CD14-positive monocyte (primary cell): ENCODE measurements at regions not wholly inside any gene's neighbourhood (a gene's known extent, or its start where the extent isn't known, plus 50 kb on each side); places are given as distances from the start of the nearest gene placed in this dataset.

Experiments used
- DNase-seq, 3 donors: peaks; one replicate each; pipeline ENCODE4 v3.0.0-alpha.2; 2011 to 2022
- H2AFZ ChIP-seq: 2 replicates; pipeline ENCODE4 v1.6.0; 2012; ENCODE audit warnings: mild to moderate bottlenecking, low read depth, low read length, inconsistent platforms; ENCODE audit not compliant: insufficient read depth, poor library complexity, severe bottlenecking
- H3K27ac ChIP-seq, 2 donors: 1 replicate in 1 of 2; 2 replicates in 1 of 2; pipeline ENCODE4 v1.5.1; 2012 to 2013; ENCODE audit warnings: low read length in 2 of 2, control low read depth in 1 of 2, inconsistent platforms in 1 of 2, low read depth in 1 of 2, mild to moderate bottlenecking in 1 of 2
- H3K27me3 ChIP-seq, 2 donors: one replicate each; pipeline versions ENCODE4 v1.6.0 to v1.6.1; 2011 to 2013; ENCODE audit warnings: low read length in 2 of 2; ENCODE audit not compliant: control insufficient read depth in 2 of 2, insufficient read depth in 2 of 2
- H3K36me3 ChIP-seq, 2 donors: replicated peaks in 1 of 2; 1 replicate in 1 of 2; 2 replicates in 1 of 2; pipeline versions ENCODE4 v1.5.1 to v1.6.1; 2012 to 2013; ENCODE audit warnings: low read length in 2 of 2, control low read depth in 1 of 2, inconsistent platforms in 1 of 2, mild to moderate bottlenecking in 1 of 2; ENCODE audit not compliant: insufficient read depth in 2 of 2, control insufficient read depth in 1 of 2
- H3K4me1 ChIP-seq, 2 donors: 1 replicate in 1 of 2; 2 replicates in 1 of 2; pipeline versions ENCODE4 v1.5.1 to v1.6.1; 2012 to 2013; ENCODE audit warnings: low read length in 2 of 2, control low read depth in 1 of 2, inconsistent platforms in 1 of 2, mild to moderate bottlenecking in 1 of 2, moderate library complexity in 1 of 2; ENCODE audit not compliant: insufficient read depth in 2 of 2, control insufficient read depth in 1 of 2
- H3K4me2 ChIP-seq: replicated peaks from 2 replicates; pipeline ENCODE3; 2012; ENCODE audit warnings: low read length, moderate library complexity, mild to moderate bottlenecking; ENCODE audit not compliant: poor library complexity, severe bottlenecking; ENCODE audit errors: extremely low read depth
- H3K4me3 ChIP-seq, 3 experiments: fragments of 200-600 bp in 1 of 3; sonication (generic) in 1 of 3; replicated peaks in 1 of 3; 1 replicate in 2 of 3; 2 replicates in 1 of 3; pipeline ENCODE4 v1.5.1; 2011 to 2013; ENCODE audit warnings: low read length in 3 of 3, mild to moderate bottlenecking in 3 of 3, control low read depth in 2 of 3, low read depth in 2 of 3, inconsistent platforms in 1 of 3, moderate library complexity in 1 of 3
- H3K79me2 ChIP-seq: 2 replicates; pipeline ENCODE4 v1.6.0; 2012; ENCODE audit warnings: mild to moderate bottlenecking, control low read depth, inconsistent platforms, low read length, moderate library complexity; ENCODE audit not compliant: insufficient read depth
- H3K9ac ChIP-seq: 2 replicates; pipeline ENCODE4 v1.6.0; 2017; ENCODE audit warnings: low read length, mild to moderate bottlenecking; ENCODE audit not compliant: insufficient read depth, poor library complexity, severe bottlenecking
- H3K9me3 ChIP-seq, 2 donors: replicated peaks in 1 of 2; 1 replicate in 1 of 2; 2 replicates in 1 of 2; pipeline versions ENCODE4 v1.5.1 to v1.6.1; 2012 to 2013; ENCODE audit warnings: low read length in 2 of 2, control low read depth in 1 of 2; ENCODE audit not compliant: control insufficient read depth in 1 of 2, insufficient read depth in 1 of 2
- H4K20me1 ChIP-seq: 2 replicates; pipeline ENCODE4 v1.6.0; 2012; ENCODE audit warnings: mild to moderate bottlenecking, low read length, control low read depth, moderate library complexity; ENCODE audit not compliant: insufficient read depth
- H3K27ac Mint-ChIP-seq, 7 donors: one replicate each; pipeline ENCODE4 v1.8.0; 2020; ENCODE audit warnings: mild to moderate bottlenecking in 7 of 7, mixed read lengths in 7 of 7, moderate library complexity in 6 of 7, inconsistent platforms in 2 of 7
- H3K27me3 Mint-ChIP-seq, 3 donors: one replicate each; pipeline ENCODE4 v1.8.0; 2021 to 2022; ENCODE audit warnings: low read depth in 3 of 3, mild to moderate bottlenecking in 3 of 3, mixed read lengths in 3 of 3, moderate library complexity in 3 of 3, inconsistent platforms in 1 of 3
- H3K36me3 Mint-ChIP-seq, 2 donors: one replicate each; pipeline ENCODE4 v1.8.0; 2020; ENCODE audit warnings: mixed read lengths in 2 of 2, inconsistent platforms in 1 of 2, mild to moderate bottlenecking in 1 of 2
- H3K4me1 Mint-ChIP-seq: one replicate; pipeline ENCODE4 v1.8.0; 2020; ENCODE audit warnings: mild to moderate bottlenecking, mixed read lengths
- H3K4me3 Mint-ChIP-seq, 2 donors: one replicate each; pipeline ENCODE4 v1.8.0; 2020; ENCODE audit warnings: mild to moderate bottlenecking in 2 of 2, mixed read lengths in 2 of 2, moderate library complexity in 1 of 2
- H3K9me3 Mint-ChIP-seq, 7 donors: one replicate each; pipeline ENCODE4 v1.8.0; 2020 to 2022; ENCODE audit warnings: mixed read lengths in 7 of 7, mild to moderate bottlenecking in 6 of 7, moderate library complexity in 6 of 7, inconsistent platforms in 2 of 7
- WGBS: methylation state at CpG from one replicate; pipeline ENCODE4 v1.1.5; 2013; ENCODE audit warnings: missing lambda C conversion rate; ENCODE audit not compliant: insufficient coverage; 5-methylcytosine and 5-hydroxymethylcytosine counted together
- intact Hi-C, 2 donors: fragments of 100-400 bp; cut with micrococcal nuclease; formaldehyde crosslinking; loops; one replicate each; pipeline versions ENCODE4 v1.15.0 to v1.15.1; 2023
- TF ChIP-seq, protein P1 (sequence below): fragments of 200-600 bp; IDR thresholded peaks from one replicate; pipeline ENCODE4 v1.8.0; 2022; ENCODE audit warnings: antibody characterized with exemption, mild to moderate bottlenecking

- H3K4me1 Mint-ChIP-seq: no peaks in the 10 kb centered on the region
- H3K9ac ChIP-seq: no peak overlapping the region
- H3K36me3 Mint-ChIP-seq: no peaks in the 10 kb centered on the region
- H3K27ac ChIP-seq: no peak overlapping the region
- H3K27ac Mint-ChIP-seq: no peak overlapping the region
- intact Hi-C loops: no loop called here
- H3K4me1 ChIP-seq: no peaks in the 10 kb centered on the region
- peaks cover 0 to 15% (median 3%) of the 10 kb centered on the region in 7 donors for H3K9me3 Mint-ChIP-seq
- no peaks in the 10 kb centered on the region for H4K20me1 ChIP-seq
- no peak overlapping the region for H2AFZ ChIP-seq
- no peaks in the 10 kb centered on the region for H3K27me3 ChIP-seq
- H3K4me3 Mint-ChIP-seq: no peak overlapping the region
- H3K36me3 ChIP-seq: no peaks in the 10 kb centered on the region
- no peak for DNase-seq
- H3K4me3 ChIP-seq: no peak overlapping the region
- H3K79me2 ChIP-seq: no peaks in the 10 kb centered on the region
- H3K9me3 ChIP-seq: peaks cover 3 to 4% of the 10 kb centered on the region in 2 donors
- TF ChIP-seq, protein P1, sequence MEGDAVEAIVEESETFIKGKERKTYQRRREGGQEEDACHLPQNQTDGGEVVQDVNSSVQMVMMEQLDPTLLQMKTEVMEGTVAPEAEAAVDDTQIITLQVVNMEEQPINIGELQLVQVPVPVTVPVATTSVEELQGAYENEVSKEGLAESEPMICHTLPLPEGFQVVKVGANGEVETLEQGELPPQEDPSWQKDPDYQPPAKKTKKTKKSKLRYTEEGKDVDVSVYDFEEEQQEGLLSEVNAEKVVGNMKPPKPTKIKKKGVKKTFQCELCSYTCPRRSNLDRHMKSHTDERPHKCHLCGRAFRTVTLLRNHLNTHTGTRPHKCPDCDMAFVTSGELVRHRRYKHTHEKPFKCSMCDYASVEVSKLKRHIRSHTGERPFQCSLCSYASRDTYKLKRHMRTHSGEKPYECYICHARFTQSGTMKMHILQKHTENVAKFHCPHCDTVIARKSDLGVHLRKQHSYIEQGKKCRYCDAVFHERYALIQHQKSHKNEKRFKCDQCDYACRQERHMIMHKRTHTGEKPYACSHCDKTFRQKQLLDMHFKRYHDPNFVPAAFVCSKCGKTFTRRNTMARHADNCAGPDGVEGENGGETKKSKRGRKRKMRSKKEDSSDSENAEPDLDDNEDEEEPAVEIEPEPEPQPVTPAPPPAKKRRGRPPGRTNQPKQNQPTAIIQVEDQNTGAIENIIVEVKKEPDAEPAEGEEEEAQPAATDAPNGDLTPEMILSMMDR: no peak
- no peaks in the 10 kb centered on the region for H3K27me3 Mint-ChIP-seq
- H3K4me2 ChIP-seq: no peak overlapping the region
Observed at GRCh38 chr5:29715167-29715566, 1478.3 kb upstream of the CDH6 start.

GRCh38 chr5:29702875-29703274, 1490.6 kb upstream of the CDH6 start:
- Histone ChIP-seq H3K4me2 (no peak overlapping the region), H3K79me2 (no peaks in the 10 kb centered on the region), H2AFZ (no peak overlapping the region), H3K9me3 (peaks cover 0 to 5% of the 10 kb centered on the region in 2 donors), H3K36me3 (no peaks in the 10 kb centered on the region), H3K4me1 (no peaks in the 10 kb centered on the region), H3K27ac (no peak overlapping the region), H3K27me3 (no peaks in the 10 kb centered on the region), H3K9ac (no peak overlapping the region), H3K4me3 (no peak overlapping the region), H4K20me1 (no peaks in the 10 kb centered on the region)
- no peak overlapping the region for H3K4me3 Mint-ChIP-seq
- DNase-seq: no peak
- no peaks in the 10 kb centered on the region for H3K4me1 Mint-ChIP-seq
- no peaks in the 10 kb centered on the region for H3K36me3 Mint-ChIP-seq
- no peak overlapping the region for H3K27ac Mint-ChIP-seq
- no peaks in the 10 kb centered on the region for H3K27me3 Mint-ChIP-seq
- TF ChIP-seq, protein P1: no peak
- intact Hi-C loops: no loop called here
- H3K9me3 Mint-ChIP-seq: peaks cover 0 to 4% (median 0%) of the 10 kb centered on the region in 7 donors
- WGBS: no CpG with 5 or more reads among the region's 1 CpG
